KG1 (cell line): ENCODE measurements at regions not wholly inside any gene's neighbourhood (a gene's known extent, or its start where the extent isn't known, plus 50 kb on each side); places are given as distances from the start of the nearest gene placed in this dataset.
"Not testable (repeated sequence)": the region's sequence is repeated elsewhere in the genome, so short reads cannot be mapped to it uniquely, and the experiment has no call there.

Experiments
- DNase-seq: peaks from one replicate; lab custom pipeline; 2025; lab: John Stamatoyannopoulos, UW

GRCh38 chr10:84632866-84633265 is 304.5 kb downstream of the CCSER2 start:
- DNase-seq, result no peak

- no peak for DNase-seq
Measured at GRCh38 chr10:84634636-84635035, 306.2 kb downstream of the CCSER2 start.

GRCh38 chr10:84650628-84651027 is 322.2 kb downstream of the CCSER2 start:
- not testable (repeated sequence) for DNase-seq

- no peak for DNase-seq
Measured at GRCh38 chr10:84654671-84655070, 326.3 kb downstream of the CCSER2 start.

GRCh38 chr10:84659027-84659426 is 330.6 kb downstream of the CCSER2 start:
- no peak for DNase-seq

GRCh38 chr10:84659497-84660439 is 331.4 kb downstream of the CCSER2 start:
- no peak for DNase-seq

- DNase-seq, result no peak
Measured at GRCh38 chr10:84660450-84661159, 332.2 kb downstream of the CCSER2 start.

- DNase-seq, result no peak
Measured at GRCh38 chr10:84665211-84665610, 336.8 kb downstream of the CCSER2 start.

GRCh38 chr10:84665883-84666463 is 337.6 kb downstream of the CCSER2 start:
- no peak for DNase-seq

GRCh38 chr10:84668186-84668763 is 339.9 kb downstream of the CCSER2 start:
- DNase-seq, result no peak

- DNase-seq, result no peak
Measured at GRCh38 chr10:84675060-84675459, 346.7 kb downstream of the CCSER2 start.

- no peak for DNase-seq
Measured at GRCh38 chr10:84676536-84676935, 348.1 kb downstream of the CCSER2 start.

- no peak for DNase-seq
Measured at GRCh38 chr10:84681781-84682180, 353.4 kb downstream of the CCSER2 start.

GRCh38 chr10:84683550-84683949 is 355.2 kb downstream of the CCSER2 start:
- no peak for DNase-seq

GRCh38 chr10:84683980-84684740 is 355.8 kb downstream of the CCSER2 start:
- no peak for DNase-seq

- DNase-seq, result no peak
Measured at GRCh38 chr10:84685047-84685660, 356.8 kb downstream of the CCSER2 start.

- no peak for DNase-seq
Measured at GRCh38 chr10:84693006-84693405, 364.6 kb downstream of the CCSER2 start.

- no peak for DNase-seq
Measured at GRCh38 chr10:84695902-84696301, 367.5 kb downstream of the CCSER2 start.

- no peak for DNase-seq
Measured at GRCh38 chr10:84696610-84697009, 368.2 kb downstream of the CCSER2 start.

- DNase-seq, result no peak
Measured at GRCh38 chr10:84698989-84699388, 370.6 kb downstream of the CCSER2 start.

GRCh38 chr10:84700668-84701369 is 372.4 kb downstream of the CCSER2 start:
- DNase-seq, result no peak
